ENCODE measurements at regions not wholly inside any gene's neighbourhood (a gene's known extent, or its start where the extent isn't known, plus 50 kb on each side); places are given as distances from the start of the nearest gene placed in this dataset.

DNA sequence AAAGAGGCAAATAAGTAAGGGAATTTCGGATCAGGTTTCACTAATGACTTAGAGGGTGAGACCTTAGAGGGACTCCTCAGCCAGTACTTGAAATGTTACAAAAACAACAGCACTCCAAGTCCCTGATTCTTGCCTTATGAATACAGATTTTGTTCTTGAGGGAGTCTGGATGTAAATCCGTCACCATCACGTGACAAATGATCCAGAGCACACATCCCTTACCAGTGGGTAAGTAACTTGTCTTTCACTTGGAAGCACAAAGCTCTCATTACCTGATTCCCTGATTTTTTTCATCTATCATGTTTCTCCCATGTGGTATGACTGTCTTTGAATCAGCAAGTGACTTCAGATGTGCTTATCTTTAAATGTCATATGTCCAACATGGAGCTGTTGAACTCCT is 595.3 kb upstream of the POU3F2 start:
- Histone ChIP-seq H3K9me2 (ENCODE audit: insufficient read depth) (no peaks in the 10 kb centered on the region), H3K4me1 (ENCODE audit: insufficient read depth) (no peaks in the 10 kb centered on the region), H3K4me3 (no peak overlapping the region), H3K36me3 (ENCODE audit: low read depth) (no peaks in the 10 kb centered on the region), H3F3A (ENCODE audit: insufficient read depth) (no peaks in the 10 kb centered on the region), H4K20me1 (ENCODE audit: insufficient read depth) (no peaks in the 10 kb centered on the region), H3K4me2 (ENCODE audit: unreplicated experiment) (no peak overlapping the region), H3K27me3 (replicated peaks; ENCODE audit: insufficient read depth) (no peaks in the 10 kb centered on the region), H3K9me3 (ENCODE audit: low read depth) (no peaks in the 10 kb centered on the region), H3K9ac (no peak overlapping the region), H3K27ac (no peak overlapping the region), H2AFZ (no peak overlapping the region), H3K79me2 (ENCODE audit: insufficient read depth) (no peaks in the 10 kb centered on the region)
- WGBS, 2 experiments (ENCODE audit: low coverage in 1 of 2, low lambda C conversion rate in 2 of 2, missing lambda C conversion rate in 2 of 2), result 12 to 13% methylated on average over 3 of the region's 3 CpGs
- in situ Hi-C loops (cut with MboI), result no loop called here
- no peak for TF ChIP-seq EZH2 (IDR thresholded peaks at IDR 0.05; ENCODE audit: insufficient read depth, poor library complexity, severe bottlenecking)
- no peak for DNase-seq

DNA sequence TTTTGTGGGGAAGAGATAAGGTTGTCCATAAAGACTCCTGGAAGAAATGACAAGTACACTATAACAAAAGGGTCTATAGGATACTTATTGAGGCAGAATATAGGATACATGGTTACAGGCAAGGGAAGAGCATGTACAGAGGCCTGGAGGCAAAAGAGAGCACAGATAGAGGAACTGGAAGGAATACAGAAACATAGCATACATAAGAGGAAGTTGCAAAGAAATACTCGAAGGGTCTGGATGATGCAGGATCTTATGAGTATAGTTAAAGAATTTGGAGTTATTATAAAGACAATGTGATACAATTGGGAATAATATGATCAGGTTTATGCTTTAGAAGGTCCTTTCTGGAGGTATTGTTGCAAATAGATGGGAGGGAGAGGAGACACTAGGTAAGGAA is 592.7 kb upstream of the POU3F2 start:
- no peaks in the 10 kb centered on the region for H3K4me1 ChIP-seq (ENCODE audit: insufficient read depth)
- H3K4me3 ChIP-seq, result no peak overlapping the region
- no peaks in the 10 kb centered on the region for H3F3A ChIP-seq (ENCODE audit: insufficient read depth)
- no peaks in the 10 kb centered on the region for H3K9me3 ChIP-seq (ENCODE audit: low read depth)
- no peaks in the 10 kb centered on the region for H3K9me2 ChIP-seq (ENCODE audit: insufficient read depth)
- in situ Hi-C loops (cut with MboI), result no loop called here
- TF ChIP-seq EZH2phosphoT487 (IDR thresholded peaks at IDR 0.05; ENCODE audit: insufficient read depth, low read depth) (no peak), EZH2 (IDR thresholded peaks at IDR 0.05; ENCODE audit: insufficient read depth, poor library complexity, severe bottlenecking) (no peak)
- no peaks in the 10 kb centered on the region for H4K20me1 ChIP-seq (ENCODE audit: insufficient read depth)
- WGBS, 2 experiments (ENCODE audit: low coverage in 1 of 2, low lambda C conversion rate in 2 of 2, missing lambda C conversion rate in 2 of 2), result 16 to 20% methylated on average over 1 of the region's 1 CpG
- H3K36me3 ChIP-seq (ENCODE audit: low read depth), result no peaks in the 10 kb centered on the region
- H3K9ac ChIP-seq, result no peak overlapping the region
- no peak for DNase-seq
- H3K27ac ChIP-seq, result no peak overlapping the region
- no peak overlapping the region for H2AFZ ChIP-seq
- no peaks in the 10 kb centered on the region for H3K79me2 ChIP-seq (ENCODE audit: insufficient read depth)
- H3K27me3 ChIP-seq (replicated peaks; ENCODE audit: insufficient read depth), result no peaks in the 10 kb centered on the region
- H3K4me2 ChIP-seq (ENCODE audit: unreplicated experiment), result no peak overlapping the region

DNA sequence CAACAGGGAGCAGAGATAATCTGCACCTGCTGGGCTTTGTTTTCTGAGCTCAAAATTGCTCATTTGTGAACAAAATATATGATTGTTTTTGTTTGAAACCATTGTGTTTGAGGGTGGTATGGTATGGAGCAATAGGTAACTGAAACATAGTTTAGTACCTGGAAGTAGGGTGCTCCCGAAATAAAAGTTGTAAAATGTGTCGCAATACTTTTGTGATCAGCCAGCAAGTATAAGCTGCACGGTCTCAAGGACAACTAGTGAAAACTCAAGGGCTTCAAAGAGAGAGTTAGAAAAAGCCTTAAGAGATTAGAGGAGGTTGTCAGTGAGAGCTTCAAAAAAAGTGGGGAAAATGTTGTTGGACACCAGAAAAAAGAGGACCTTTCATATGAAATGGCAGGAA is 579.8 kb upstream of the POU3F2 start:
- no peaks in the 10 kb centered on the region for H3K9me2 ChIP-seq (ENCODE audit: insufficient read depth)
- WGBS, 2 experiments (ENCODE audit: low coverage in 1 of 2, low lambda C conversion rate in 2 of 2, missing lambda C conversion rate in 2 of 2), result 30 to 35% methylated on average over 3 of the region's 3 CpGs
- no peaks in the 10 kb centered on the region for H3K79me2 ChIP-seq (ENCODE audit: insufficient read depth)
- H3K9ac ChIP-seq, result no peak overlapping the region
- H3K9me3 ChIP-seq (ENCODE audit: low read depth), result no peaks in the 10 kb centered on the region
- H3K4me1 ChIP-seq (ENCODE audit: insufficient read depth), result no peaks in the 10 kb centered on the region
- no peak overlapping the region for H3K27ac ChIP-seq
- H2AFZ ChIP-seq, result no peak overlapping the region
- H3K27me3 ChIP-seq (replicated peaks; ENCODE audit: insufficient read depth), result no peaks in the 10 kb centered on the region
- H3K36me3 ChIP-seq (ENCODE audit: low read depth), result no peaks in the 10 kb centered on the region
- in situ Hi-C loops (cut with MboI), result no loop called here
- TF ChIP-seq EZH2phosphoT487 (IDR thresholded peaks at IDR 0.05; ENCODE audit: insufficient read depth, low read depth), result no peak
- no peak for TF ChIP-seq EZH2 (IDR thresholded peaks at IDR 0.05; ENCODE audit: insufficient read depth, poor library complexity, severe bottlenecking)
- H3K4me3 ChIP-seq, result no peak overlapping the region
- no peak for DNase-seq
- H3F3A ChIP-seq (ENCODE audit: insufficient read depth), result no peaks in the 10 kb centered on the region
- no peak overlapping the region for H3K4me2 ChIP-seq (ENCODE audit: unreplicated experiment)
- no peaks in the 10 kb centered on the region for H4K20me1 ChIP-seq (ENCODE audit: insufficient read depth)

DNA sequence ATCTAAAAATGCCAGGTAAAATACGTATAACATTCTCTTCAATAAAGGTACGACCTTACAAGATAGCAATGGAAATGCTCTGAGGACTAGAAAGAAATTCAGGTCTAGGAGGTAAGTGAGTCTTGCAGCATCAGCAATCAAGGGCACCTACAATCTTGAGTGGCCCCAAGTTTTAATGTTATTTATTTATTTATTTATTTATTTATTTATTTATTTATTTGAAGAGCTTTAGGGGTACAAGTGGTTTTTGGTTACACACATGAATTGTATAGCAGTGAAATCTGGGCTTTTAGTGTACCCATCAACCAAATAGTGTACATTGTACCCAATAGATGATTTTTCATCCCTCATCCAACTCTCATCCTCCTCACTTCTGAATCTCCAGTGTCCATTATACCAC is 574.0 kb upstream of the POU3F2 start:
- Histone ChIP-seq H3F3A (ENCODE audit: insufficient read depth) (no peaks in the 10 kb centered on the region), H3K9me3 (ENCODE audit: low read depth) (no peaks in the 10 kb centered on the region), H3K27me3 (replicated peaks; ENCODE audit: insufficient read depth) (no peaks in the 10 kb centered on the region), H3K9ac (no peak overlapping the region), H3K79me2 (ENCODE audit: insufficient read depth) (no peaks in the 10 kb centered on the region), H3K27ac (no peak overlapping the region), H3K4me3 (no peak overlapping the region), H4K20me1 (ENCODE audit: insufficient read depth) (no peaks in the 10 kb centered on the region), H3K4me2 (ENCODE audit: unreplicated experiment) (no peak overlapping the region), H3K4me1 (ENCODE audit: insufficient read depth) (no peaks in the 10 kb centered on the region), H3K9me2 (ENCODE audit: insufficient read depth) (no peaks in the 10 kb centered on the region), H2AFZ (no peak overlapping the region), H3K36me3 (ENCODE audit: low read depth) (no peaks in the 10 kb centered on the region)
- no peak for TF ChIP-seq EZH2phosphoT487 (IDR thresholded peaks at IDR 0.05; ENCODE audit: insufficient read depth, low read depth)
- no peak for TF ChIP-seq EZH2 (IDR thresholded peaks at IDR 0.05; ENCODE audit: insufficient read depth, poor library complexity, severe bottlenecking)
- 15 to 32% methylated on average over 2 of the region's 2 CpGs for WGBS, 2 experiments (ENCODE audit: low coverage in 1 of 2, low lambda C conversion rate in 2 of 2, missing lambda C conversion rate in 2 of 2)
- in situ Hi-C loops (cut with MboI), result no loop called here
- no peak for DNase-seq

DNA sequence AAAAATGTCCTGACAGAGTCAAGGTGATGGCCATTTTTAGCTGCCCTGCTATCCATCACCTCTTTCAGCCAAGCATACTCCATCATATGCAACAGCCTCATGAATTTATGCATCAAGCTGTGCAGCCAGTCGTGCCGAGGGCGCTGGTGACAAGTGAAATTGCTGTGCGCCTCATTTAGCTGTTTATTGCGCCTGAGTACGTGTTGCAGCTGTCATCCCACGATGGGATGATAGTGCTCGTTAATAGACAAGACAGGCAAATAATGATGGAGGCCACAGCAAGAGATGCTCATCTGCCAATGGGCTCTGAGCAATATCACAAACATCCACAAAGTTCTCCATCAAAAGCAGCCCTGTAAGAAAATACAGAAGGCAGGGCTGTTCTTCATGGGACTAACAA is 562.3 kb upstream of the POU3F2 start:
- no peaks in the 10 kb centered on the region for H3K27me3 ChIP-seq (replicated peaks; ENCODE audit: insufficient read depth)
- no peaks in the 10 kb centered on the region for H3K9me2 ChIP-seq (ENCODE audit: insufficient read depth)
- H3K79me2 ChIP-seq (ENCODE audit: insufficient read depth), result no peaks in the 10 kb centered on the region
- WGBS, 2 experiments (ENCODE audit: low coverage in 1 of 2, low lambda C conversion rate in 2 of 2, missing lambda C conversion rate in 2 of 2), result 31 to 36% methylated on average over 8 of the region's 8 CpGs
- no peaks in the 10 kb centered on the region for H4K20me1 ChIP-seq (ENCODE audit: insufficient read depth)
- TF ChIP-seq EZH2 (IDR thresholded peaks at IDR 0.05; ENCODE audit: insufficient read depth, poor library complexity, severe bottlenecking) (no peak), EZH2phosphoT487 (IDR thresholded peaks at IDR 0.05; ENCODE audit: insufficient read depth, low read depth) (no peak)
- in situ Hi-C loops (cut with MboI), result no loop called here
- no peaks in the 10 kb centered on the region for H3K4me1 ChIP-seq (ENCODE audit: insufficient read depth)
- no peak overlapping the region for H3K9ac ChIP-seq
- H3K36me3 ChIP-seq (ENCODE audit: low read depth), result no peaks in the 10 kb centered on the region
- no peak overlapping the region for H3K4me3 ChIP-seq
- no peaks in the 10 kb centered on the region for H3F3A ChIP-seq (ENCODE audit: insufficient read depth)
- H3K4me2 ChIP-seq (ENCODE audit: unreplicated experiment), result no peak overlapping the region
- no peaks in the 10 kb centered on the region for H3K9me3 ChIP-seq (ENCODE audit: low read depth)
- H3K27ac ChIP-seq, result no peak overlapping the region
- DNase-seq, result no peak
- H2AFZ ChIP-seq, result no peak overlapping the region

All from GM23248 (cell line).